GM19238 (cell line): ENCODE measurements at regions not wholly inside any gene's neighbourhood (a gene's known extent, or its start where the extent isn't known, plus 50 kb on each side); places are given as distances from the start of the nearest gene placed in this dataset.

Experiments
- DNase-seq: peaks from one replicate; pipeline ENCODE4 v3.0.0; 2011; ENCODE audit warnings: low spot score; ENCODE audit not compliant: insufficient read length

GRCh38 chr10:111131168-111131799, 54.5 kb downstream of the ADRA2A start:
- no peak for DNase-seq

- DNase-seq = no peak
Observed at GRCh38 chr10:111137007-111137406, 60.2 kb downstream of the ADRA2A start.

- no peak for DNase-seq
Observed at GRCh38 chr10:111137587-111137986, 60.8 kb downstream of the ADRA2A start.

- no peak for DNase-seq
Observed at GRCh38 chr10:111138544-111138943, 61.7 kb downstream of the ADRA2A start.

- DNase-seq = no peak
Observed at GRCh38 chr10:111139567-111139966, 62.7 kb downstream of the ADRA2A start.

- no peak for DNase-seq
Observed at GRCh38 chr10:111142092-111142768, 65.4 kb downstream of the ADRA2A start.

GRCh38 chr10:111146025-111146640, 69.3 kb downstream of the ADRA2A start:
- DNase-seq = no peak

GRCh38 chr10:111148025-111148424, 71.2 kb downstream of the ADRA2A start:
- DNase-seq = no peak

- no peak for DNase-seq
Observed at GRCh38 chr10:111148440-111148839, 71.6 kb downstream of the ADRA2A start.

GRCh38 chr10:111150691-111151090, 73.9 kb downstream of the ADRA2A start:
- DNase-seq = no peak

GRCh38 chr10:111151595-111152307, 74.9 kb downstream of the ADRA2A start:
- DNase-seq = no peak

GRCh38 chr10:111156754-111157153, 79.9 kb downstream of the ADRA2A start:
- DNase-seq = no peak

- DNase-seq = no peak
Observed at GRCh38 chr10:111158595-111158994, 81.8 kb downstream of the ADRA2A start.

- DNase-seq = no peak
Observed at GRCh38 chr10:111161109-111161874, 84.5 kb downstream of the ADRA2A start.

GRCh38 chr10:111171183-111171582, 94.4 kb downstream of the ADRA2A start:
- no peak for DNase-seq

GRCh38 chr10:111175787-111176186, 99.0 kb downstream of the ADRA2A start:
- no peak for DNase-seq

- no peak for DNase-seq
Observed at GRCh38 chr10:111177379-111177778, 100.5 kb downstream of the ADRA2A start.

GRCh38 chr10:111179514-111179913, 102.7 kb downstream of the ADRA2A start:
- DNase-seq = no peak

- no peak for DNase-seq
Observed at GRCh38 chr10:111186358-111186757, 109.5 kb downstream of the ADRA2A start.

- no peak for DNase-seq
Observed at GRCh38 chr10:111187096-111187495, 110.3 kb downstream of the ADRA2A start.

- DNase-seq = no peak
Observed at GRCh38 chr10:111199587-111199986, 122.8 kb downstream of the ADRA2A start.
